HEK293 (cell line): ENCODE measurements at regions not wholly inside any gene's neighbourhood (a gene's known extent, or its start where the extent isn't known, plus 50 kb on each side); places are given as distances from the start of the nearest gene placed in this dataset.

Experiments
- CTCF ChIA-PET: fragments of 350-600 bp; formaldehyde crosslinking; extraction: SDS; loops from one replicate; lab custom pipeline; 2021; ENCODE audit warnings: antibody characterized with exemption; lab: Yijun Ruan, JAX
- POLR2A ChIA-PET: fragments of 300-600 bp; formaldehyde crosslinking; extraction: SDS; loops from one replicate; lab custom pipeline; 2020; ENCODE audit warnings: antibody characterized with exemption, inconsistent platforms; lab: Yijun Ruan, JAX
- H3K27ac ChIP-seq: fragments of 200-500 bp; sonication (Bioruptor generic); 2 replicates; pipeline ENCODE4 v1.5.1; 2014; ENCODE audit warnings: low read depth, low read length, control low read depth, inconsistent platforms; ENCODE audit errors: extremely low read depth
- H3K36me3 ChIP-seq, 2 experiments: fragments of 200-500 bp in 1 of 2; sonication (Bioruptor generic) in 1 of 2; 1 replicate in 1 of 2; 2 replicates in 1 of 2; pipeline ENCODE4 v1.5.1; 2014 to 2017; ENCODE audit warnings: inconsistent platforms in 2 of 2, low read length in 2 of 2; ENCODE audit not compliant: control insufficient read depth in 2 of 2, insufficient read depth in 1 of 2
- H3K4me1 ChIP-seq: fragments of 200-500 bp; sonication (Bioruptor generic); 2 replicates; pipeline ENCODE4 v1.5.1; 2014; ENCODE audit warnings: mild to moderate bottlenecking, low read length, inconsistent platforms; ENCODE audit not compliant: control insufficient read depth, insufficient read depth
- H3K4me3 ChIP-seq: 2 replicates; pipeline ENCODE4 v1.5.1; 2011; ENCODE audit warnings: low read depth, mild to moderate bottlenecking, control low read depth, low read length, moderate library complexity
- H3K9me3 ChIP-seq: fragments of 200-500 bp; sonication (Bioruptor generic); 2 replicates; pipeline ENCODE4 v1.5.1; 2014; ENCODE audit warnings: low read depth, low read length, inconsistent platforms; ENCODE audit not compliant: control insufficient read depth, insufficient read depth
- CTCF ChIP-seq: fragments of 450-650 bp; formaldehyde crosslinking; IDR thresholded peaks from 2 replicates; pipeline ENCODE4 v1.5.1; 2016; ENCODE audit warnings: missing biosample characterization, missing genetic modification characterization
- FEZF1 ChIP-seq: fragments of 450-650 bp; formaldehyde crosslinking; IDR thresholded peaks from 2 replicates; pipeline ENCODE4 v1.5.1; 2016; ENCODE audit warnings: missing biosample characterization, missing genetic modification characterization
- GLI2 ChIP-seq: fragments of 450-650 bp; formaldehyde crosslinking; IDR thresholded peaks from 2 replicates; pipeline ENCODE4; 2017; ENCODE audit warnings: missing biosample characterization, missing genetic modification characterization, low read depth, borderline replicate concordance
- GLIS1 ChIP-seq: fragments of 450-650 bp; formaldehyde crosslinking; IDR thresholded peaks from 2 replicates; pipeline ENCODE4 v1.5.1; 2016; ENCODE audit warnings: missing biosample characterization, missing genetic modification characterization
- INSM2 ChIP-seq: fragments of 450-650 bp; formaldehyde crosslinking; IDR thresholded peaks from 2 replicates; pipeline ENCODE4 v1.5.1; 2016; ENCODE audit warnings: missing biosample characterization, missing genetic modification characterization
- KLF9 ChIP-seq: fragments of 450-650 bp; formaldehyde crosslinking; IDR thresholded peaks from 2 replicates; pipeline ENCODE4 v1.5.1; 2016; ENCODE audit warnings: missing biosample characterization, missing genetic modification characterization, low read depth
- RBAK ChIP-seq: fragments of 450-650 bp; formaldehyde crosslinking; IDR thresholded peaks from 2 replicates; pipeline ENCODE4 v1.5.1; 2016; ENCODE audit warnings: missing biosample characterization, missing genetic modification characterization
- TCF7L2 ChIP-seq: IDR thresholded peaks from 2 replicates; pipeline ENCODE4 v1.6.1; 2011; ENCODE audit warnings: low read depth, mild to moderate bottlenecking, inconsistent platforms, low read length, moderate library complexity, borderline replicate concordance
- ZBTB21 ChIP-seq: fragments of 450-650 bp; formaldehyde crosslinking; IDR thresholded peaks from 2 replicates; pipeline ENCODE4 v1.5.1; 2017; ENCODE audit warnings: missing biosample characterization, missing genetic modification characterization
- ZFP41 ChIP-seq: fragments of 450-650 bp; formaldehyde crosslinking; IDR thresholded peaks from 2 replicates; pipeline ENCODE4 v1.5.1; 2016; ENCODE audit warnings: missing biosample characterization, missing genetic modification characterization, borderline replicate concordance
- ZFP69B ChIP-seq: fragments of 450-650 bp; formaldehyde crosslinking; IDR thresholded peaks from 2 replicates; pipeline ENCODE4 v1.5.1; 2016; ENCODE audit warnings: missing biosample characterization, missing genetic modification characterization
- ZNF112 ChIP-seq: fragments of 450-650 bp; formaldehyde crosslinking; IDR thresholded peaks from 2 replicates; pipeline ENCODE4 v1.5.0; 2017; ENCODE audit warnings: missing biosample characterization, missing genetic modification characterization
- ZNF138 ChIP-seq: fragments of 450-650 bp; formaldehyde crosslinking; IDR thresholded peaks from 2 replicates; pipeline ENCODE4 v1.5.1; 2016; ENCODE audit warnings: missing biosample characterization, missing genetic modification characterization, borderline replicate concordance
- ZNF155 ChIP-seq: fragments of 450-650 bp; formaldehyde crosslinking; IDR thresholded peaks from 2 replicates; pipeline ENCODE4 v1.5.1; 2016; ENCODE audit warnings: missing biosample characterization, missing genetic modification characterization
- ZNF157 ChIP-seq: fragments of 450-650 bp; formaldehyde crosslinking; IDR thresholded peaks from 2 replicates; pipeline ENCODE4 v1.5.1; 2016; ENCODE audit warnings: missing biosample characterization, missing genetic modification characterization
- ZNF2 ChIP-seq: fragments of 450-650 bp; formaldehyde crosslinking; IDR thresholded peaks from 2 replicates; pipeline ENCODE4 v1.5.1; 2016; ENCODE audit warnings: missing biosample characterization, missing genetic modification characterization
- ZNF214 ChIP-seq: fragments of 450-650 bp; formaldehyde crosslinking; IDR thresholded peaks from 2 replicates; pipeline ENCODE4 v1.5.1; 2017; ENCODE audit warnings: missing biosample characterization, mild to moderate bottlenecking, missing genetic modification characterization, borderline replicate concordance
- ZNF239 ChIP-seq: fragments of 450-650 bp; formaldehyde crosslinking; IDR thresholded peaks from 2 replicates; pipeline ENCODE4 v1.5.1; 2016; ENCODE audit warnings: missing biosample characterization, missing genetic modification characterization
- ZNF302 ChIP-seq: fragments of 450-650 bp; formaldehyde crosslinking; IDR thresholded peaks from 2 replicates; pipeline ENCODE4 v1.5.1; 2016; ENCODE audit warnings: missing biosample characterization, missing genetic modification characterization, low read depth
- ZNF362 ChIP-seq: fragments of 450-650 bp; formaldehyde crosslinking; IDR thresholded peaks from 2 replicates; pipeline ENCODE4 v1.5.1; 2016; ENCODE audit warnings: missing biosample characterization, missing genetic modification characterization
- ZNF394 ChIP-seq: fragments of 450-650 bp; formaldehyde crosslinking; IDR thresholded peaks from 2 replicates; pipeline ENCODE4 v1.5.1; 2016; ENCODE audit warnings: missing biosample characterization, missing genetic modification characterization, mild to moderate bottlenecking, moderate library complexity, borderline replicate concordance
- ZNF416 ChIP-seq: fragments of 450-650 bp; formaldehyde crosslinking; IDR thresholded peaks from 2 replicates; pipeline ENCODE4 v1.5.1; 2016; ENCODE audit warnings: missing biosample characterization, missing genetic modification characterization
- ZNF513 ChIP-seq: fragments of 450-650 bp; IDR thresholded peaks from 2 replicates; pipeline ENCODE4 v1.5.1; 2018; ENCODE audit warnings: missing biosample characterization, missing genetic modification characterization
- ZNF555 ChIP-seq: fragments of 450-650 bp; formaldehyde crosslinking; conservative IDR thresholded peaks from 2 replicates; pipeline ENCODE4 v1.5.1; 2017; ENCODE audit warnings: missing biosample characterization, mild to moderate bottlenecking, missing genetic modification characterization, inconsistent platforms
- ZNF621 ChIP-seq: fragments of 450-650 bp; formaldehyde crosslinking; IDR thresholded peaks from 2 replicates; pipeline ENCODE4 v1.5.1; 2017; ENCODE audit warnings: missing biosample characterization, missing genetic modification characterization
- ZNF624 ChIP-seq: fragments of 450-650 bp; formaldehyde crosslinking; IDR thresholded peaks from 2 replicates; pipeline ENCODE4 v1.5.1; 2017; ENCODE audit warnings: missing biosample characterization, missing genetic modification characterization
- ZNF645 ChIP-seq: fragments of 450-650 bp; formaldehyde crosslinking; IDR thresholded peaks from 2 replicates; pipeline ENCODE4; 2016; ENCODE audit warnings: missing biosample characterization, missing genetic modification characterization
- ZNF664 ChIP-seq: fragments of 450-650 bp; formaldehyde crosslinking; IDR thresholded peaks from 2 replicates; pipeline ENCODE4 v1.5.1; 2016; ENCODE audit warnings: missing biosample characterization, missing genetic modification characterization
- ZNF704 ChIP-seq: fragments of 450-650 bp; formaldehyde crosslinking; IDR thresholded peaks from 2 replicates; pipeline ENCODE4 v1.5.1; 2016; ENCODE audit warnings: missing biosample characterization, missing genetic modification characterization
- ZNF768 ChIP-seq: fragments of 450-650 bp; formaldehyde crosslinking; IDR thresholded peaks from 2 replicates; pipeline ENCODE4 v1.5.1; 2018; ENCODE audit warnings: missing biosample characterization, mild to moderate bottlenecking, missing genetic modification characterization
- ZNF776 ChIP-seq: fragments of 450-650 bp; formaldehyde crosslinking; IDR thresholded peaks from 2 replicates; pipeline ENCODE4 v1.5.0; 2017; ENCODE audit warnings: missing biosample characterization, missing genetic modification characterization, borderline replicate concordance
- ZSCAN23 ChIP-seq: fragments of 450-650 bp; formaldehyde crosslinking; IDR thresholded peaks from 2 replicates; pipeline ENCODE4 v1.5.1; 2016; ENCODE audit warnings: missing biosample characterization, missing genetic modification characterization

- CTCF ChIA-PET: no interaction called here
- POLR2A ChIA-PET: no interaction called here
- H3K4me3 ChIP-seq: no peak overlapping the region
- no peaks in the 10 kb centered on the region for H3K36me3 ChIP-seq
- no peak overlapping the region for H3K27ac ChIP-seq
- H3K9me3 ChIP-seq: no peaks in the 10 kb centered on the region
- TF ChIP-seq ZFP41: no peak
- TF ChIP-seq KLF9 (tag by site-specific recombination): no peak
- no peak for TF ChIP-seq ZNF664 (tag by site-specific recombination)
- TF ChIP-seq ZNF624: no peak
- TF ChIP-seq TCF7L2: no peak
- TF ChIP-seq FEZF1: no peak
- no peak for TF ChIP-seq ZNF2
- TF ChIP-seq GLIS1 (tag by site-specific recombination): no peak
- TF ChIP-seq ZNF704: no peak
- no peak for TF ChIP-seq INSM2 (tag by site-specific recombination)
- TF ChIP-seq ZNF776 (tag by site-specific recombination): no peak
- TF ChIP-seq ZFP69B (tag by site-specific recombination): no peak
- TF ChIP-seq ZSCAN23 (tag by site-specific recombination): no peak
- TF ChIP-seq ZNF362 (tag by site-specific recombination): no peak
- TF ChIP-seq ZNF155 (tag by site-specific recombination): no peak
- no peak for TF ChIP-seq ZNF555
- TF ChIP-seq GLI2 (tag by site-specific recombination): no peak
- no peak for TF ChIP-seq RBAK (tag by site-specific recombination)
- H3K4me1 ChIP-seq: no peaks in the 10 kb centered on the region
Measured at GRCh38 chr4:126859314-126859713, 773.4 kb upstream of the INTU start.

GRCh38 chr4:126859872-126860271 lies 772.9 kb upstream of the INTU start:
- Histone ChIP-seq H3K4me3 (no peak overlapping the region), H3K4me1 (no peaks in the 10 kb centered on the region), H3K9me3 (no peaks in the 10 kb centered on the region), H3K36me3 (no peaks in the 10 kb centered on the region), H3K27ac (no peak overlapping the region)
- ChIA-PET POLR2A (no interaction called here), CTCF (no interaction called here)
- no peak for TF ChIP-seq ZNF768
- no peak for TF ChIP-seq ZNF157 (tag by site-specific recombination)
- no peak for TF ChIP-seq ZNF645
- TF ChIP-seq ZNF214 (tag by site-specific recombination): no peak
- TF ChIP-seq ZNF621: no peak
- TF ChIP-seq ZNF239 (tag by site-specific recombination): no peak
- TF ChIP-seq ZNF394 (tag by site-specific recombination): no peak
- no peak for TF ChIP-seq CTCF (tag by site-specific recombination)
- TF ChIP-seq ZNF416 (tag by site-specific recombination): no peak
- TF ChIP-seq ZNF112 (tag by site-specific recombination): no peak
- TF ChIP-seq ZNF302 (tag by site-specific recombination): no peak
- no peak for TF ChIP-seq ZNF138 (tag by site-specific recombination)
- TF ChIP-seq ZNF513 (tag by site-specific recombination): no peak
- TF ChIP-seq ZBTB21: no peak
